ENCODE measurements at regions not wholly inside any gene's neighbourhood (a gene's known extent, or its start where the extent isn't known, plus 50 kb on each side); places are given as distances from the start of the nearest gene placed in this dataset.
"Not testable (repeated sequence)": the region's sequence is repeated elsewhere in the genome, so short reads cannot be mapped to it uniquely, and the experiment has no call there.

DNA sequence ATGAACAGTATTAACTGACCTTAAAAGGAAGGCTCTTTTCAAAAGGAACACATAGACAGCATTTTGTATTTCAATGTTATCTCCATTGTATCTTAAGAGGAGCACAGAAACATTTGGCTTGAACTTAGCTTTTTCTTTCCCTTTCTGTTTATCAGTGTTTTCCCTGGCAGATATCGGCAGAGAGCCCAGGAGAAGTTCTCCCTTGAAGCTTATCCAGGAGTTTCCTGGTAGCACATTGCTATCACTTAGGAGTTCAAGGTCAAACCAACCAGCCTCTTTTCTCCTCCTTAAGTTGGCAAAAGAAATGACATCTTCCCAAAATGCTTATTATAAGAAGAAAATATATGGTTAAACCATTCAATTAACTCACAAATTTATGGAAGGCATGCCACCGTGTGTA is 344.6 kb upstream of the UBE2E2 start:
- H3K4me3 ChIP-seq (ENCODE audit: low read length) = no peak overlapping the region
- no peak for DNase-seq (ENCODE audit: low read depth)
- no peak for TF ChIP-seq CTCF (conservative IDR thresholded peaks at IDR 0.05; ENCODE audit: low read depth, low read length)

DNA sequence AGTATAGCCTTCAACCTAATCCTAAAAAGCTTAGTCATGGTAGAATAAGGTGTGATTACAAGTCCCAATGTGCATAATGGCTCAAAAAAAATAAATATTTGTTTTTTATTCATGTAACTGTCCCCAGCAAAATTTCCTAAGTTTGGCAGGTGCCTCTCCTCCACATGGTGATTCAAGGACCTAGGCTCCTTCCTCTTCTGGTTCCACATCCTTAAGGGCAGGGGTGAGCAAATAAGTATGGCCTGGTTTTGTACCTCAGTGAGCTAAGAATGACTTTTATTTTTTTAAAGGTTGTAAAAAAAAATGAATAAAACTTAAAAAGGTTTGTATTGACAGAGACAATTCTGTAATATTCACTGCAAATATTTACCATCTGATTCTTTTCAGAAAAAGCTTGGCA is 343.5 kb upstream of the UBE2E2 start:
- no peak for DNase-seq (ENCODE audit: low read depth)
- H3K4me3 ChIP-seq (ENCODE audit: low read length) = no peak overlapping the region
- TF ChIP-seq CTCF (conservative IDR thresholded peaks at IDR 0.05; ENCODE audit: low read depth, low read length) = no peak

- H3K4me3 ChIP-seq (ENCODE audit: low read length) = no peak overlapping the region
- no peak for TF ChIP-seq CTCF (conservative IDR thresholded peaks at IDR 0.05; ENCODE audit: low read depth, low read length)
- DNase-seq (ENCODE audit: low read depth) = no peak
These were observed 341.7 kb upstream of the UBE2E2 start for GRCh38 chr3:22861426-22861825.

GRCh38 chr3:22862111-22862510 is 341.0 kb upstream of the UBE2E2 start:
- no peak for DNase-seq (ENCODE audit: low read depth)
- H3K4me3 ChIP-seq (ENCODE audit: low read length) = no peak overlapping the region
- peak; percentile 18 for TF ChIP-seq CTCF (conservative IDR thresholded peaks at IDR 0.05; ENCODE audit: low read depth, low read length)

- not testable (repeated sequence) for H3K4me3 ChIP-seq (ENCODE audit: low read length); DNase-seq (ENCODE audit: low read depth)
These were observed 320.3 kb upstream of the UBE2E2 start for GRCh38 chr3:22882834-22883233.

- H3K4me3 ChIP-seq (ENCODE audit: low read length) = no peak overlapping the region
- TF ChIP-seq CTCF (conservative IDR thresholded peaks at IDR 0.05; ENCODE audit: low read depth, low read length) = no peak
- no peak for DNase-seq (ENCODE audit: low read depth)
These were observed 318.1 kb upstream of the UBE2E2 start for GRCh38 chr3:22885039-22885438.

GRCh38 chr3:22885574-22886341 is 317.4 kb upstream of the UBE2E2 start:
- DNase-seq (ENCODE audit: low read depth) = no peak
- H3K4me3 ChIP-seq (ENCODE audit: low read length) = no peak overlapping the region
- TF ChIP-seq CTCF (conservative IDR thresholded peaks at IDR 0.05; ENCODE audit: low read depth, low read length) = no peak
